K562 (cell line): ENCODE measurements at regions not wholly inside any gene's neighbourhood (a gene's known extent, or its start where the extent isn't known, plus 50 kb on each side); places are given as distances from the start of the nearest gene placed in this dataset.

ENCODE experiments used
- AFF1 ChIP-seq, 2 experiments: fragments of 450-650 bp; IDR thresholded peaks; 2 replicates each; pipeline ENCODE4 v1.6.1; 2018; ENCODE audit warnings: mild to moderate bottlenecking in 2 of 2, low read depth in 1 of 2; ENCODE audit not compliant: partially characterized antibody in 2 of 2
- CBFA2T3 ChIP-seq: fragments of 450-650 bp; IDR thresholded peaks from 2 replicates; pipeline ENCODE4 v1.6.1; 2017
- CHD7 ChIP-seq: fragments of 200-600 bp; sonication (generic); IDR thresholded peaks from one replicate; pipeline ENCODE4 v1.6.1; 2012; ENCODE audit warnings: mild to moderate bottlenecking, low read depth, low read length, inconsistent platforms
- CTBP1 ChIP-seq: fragments of 450-650 bp; IDR thresholded peaks from 2 replicates; pipeline ENCODE4 v1.6.1; 2016; ENCODE audit warnings: borderline replicate concordance
- HNRNPLL ChIP-seq: fragments of 200-400 bp; formaldehyde crosslinking; IDR thresholded peaks from 2 replicates; pipeline ENCODE4 v1.6.1; 2017; ENCODE audit warnings: low read length, low read depth, mild to moderate bottlenecking; ENCODE audit not compliant: poor library complexity, severe bottlenecking
- ILK ChIP-seq: fragments of 450-650 bp; IDR thresholded peaks from 2 replicates; pipeline ENCODE4 v1.6.1; 2016; ENCODE audit warnings: missing genetic modification characterization, low read depth, mild to moderate bottlenecking, missing compliant biosample characterization, moderate library complexity, borderline replicate concordance
- MEIS2 ChIP-seq: fragments of 450-650 bp; IDR thresholded peaks from 2 replicates; pipeline ENCODE4 v1.6.1; 2014; ENCODE audit warnings: mild to moderate bottlenecking; ENCODE audit not compliant: partially characterized antibody
- SAFB ChIP-seq: fragments of 200-400 bp; formaldehyde crosslinking; IDR thresholded peaks from 2 replicates; pipeline ENCODE4 v1.6.1; 2017; ENCODE audit warnings: low read depth, low read length, borderline replicate concordance
- SP1 ChIP-seq: sonication (generic); formaldehyde crosslinking; IDR thresholded peaks from 2 replicates; pipeline ENCODE4 v1.8.1; 2022; ENCODE audit warnings: mild to moderate bottlenecking, missing genetic modification reagents
- ZNF449 ChIP-seq: fragments of 250-450 bp; sonication (Bioruptor Pico); IDR thresholded peaks from 2 replicates; pipeline ENCODE4 v1.8.0; 2022; ENCODE audit warnings: moderate library complexity, mild to moderate bottlenecking, inconsistent platforms
- ZNF583 ChIP-seq: fragments of 250-450 bp; sonication (Bioruptor Pico); IDR thresholded peaks from 2 replicates; pipeline ENCODE4 v1.4.0; 2020
- ZNF76 ChIP-seq: fragments of 250-450 bp; sonication (Bioruptor Pico); IDR thresholded peaks from 2 replicates; pipeline ENCODE4 v1.4.0; 2020; ENCODE audit warnings: mild to moderate bottlenecking, moderate library complexity, borderline replicate concordance

GRCh38 chr11:69957849-69958248 lies 120.3 kb upstream of the ANO1 start (continued):
- TF ChIP-seq CHD7 (no peak), MEIS2 (no peak), SAFB (no peak), AFF1 (IDR thresholded peaks at IDR 0.05; ENCODE audit: low read depth in 1 of 2, partially characterized antibody in 2 of 2) (no peak), CBFA2T3 (peak; percentile 64), ZNF449 (CRISPR knock-in tag) (no peak), HNRNPLL (peak; percentile 23), CTBP1 (peak; percentile 81), SP1 (no peak), ZNF76 (CRISPR knock-in tag) (no peak), ZNF583 (CRISPR knock-in tag) (no peak), ILK (no peak)
